Endothelial cell of umbilical vein (primary cell): ENCODE measurements at regions not wholly inside any gene's neighbourhood (a gene's known extent, or its start where the extent isn't known, plus 50 kb on each side); places are given as distances from the start of the nearest gene placed in this dataset.

ENCODE experiments used
- CTCF ChIP-seq, 2 donors: IDR thresholded peaks; 1 replicate in 1 of 2; 2 replicates in 1 of 2; pipeline ENCODE4 v1.5.1; 2011; ENCODE audit warnings: low read length in 2 of 2, mild to moderate bottlenecking in 2 of 2, moderate library complexity in 2 of 2, control low read depth in 1 of 2, inconsistent platforms in 1 of 2, low read depth in 1 of 2; ENCODE audit not compliant: insufficient read depth in 1 of 2; ENCODE audit errors: extremely low read depth in 1 of 2
- EZH2 ChIP-seq: IDR thresholded peaks from 2 replicates; pipeline ENCODE4 v1.6.1; 2012; ENCODE audit warnings: borderline replicate concordance, low read depth, mild to moderate bottlenecking, moderate library complexity, low read length, inconsistent platforms; ENCODE audit not compliant: severe bottlenecking
- FOS ChIP-seq: IDR thresholded peaks from 2 replicates; pipeline ENCODE4 v1.6.1; 2011; ENCODE audit warnings: mild to moderate bottlenecking, low read length, moderate library complexity, borderline replicate concordance; ENCODE audit not compliant: insufficient read depth
- JUN ChIP-seq: IDR thresholded peaks from 2 replicates; pipeline ENCODE4 v1.6.1; 2011; ENCODE audit warnings: borderline replicate concordance, low read depth; ENCODE audit not compliant: insufficient read length, insufficient read depth
- MAX ChIP-seq: IDR thresholded peaks from 2 replicates; pipeline ENCODE4 v1.6.1; 2011; ENCODE audit not compliant: insufficient read depth, insufficient read length
- POLR2A ChIP-seq: IDR thresholded peaks from 2 replicates; pipeline ENCODE4 v1.6.1; 2012; ENCODE audit warnings: low read depth, mild to moderate bottlenecking, control low read depth, low read length
- POLR2AphosphoS5 ChIP-seq: IDR thresholded peaks from 2 replicates; pipeline ENCODE4 v1.6.1; 2012; ENCODE audit warnings: low read depth, mild to moderate bottlenecking, control low read depth, low read length, moderate library complexity; ENCODE audit not compliant: insufficient read depth

- TF ChIP-seq FOS: no peak
- no peak for TF ChIP-seq EZH2
- TF ChIP-seq CTCF (IDR thresholded peaks at IDR 0.05; ENCODE audit: extremely low read depth in 1 of 2, insufficient read depth in 1 of 2, low read depth in 1 of 2, low read length in 2 of 2): no peak
- no peak for TF ChIP-seq POLR2A
- TF ChIP-seq JUN: no peak
- no peak for TF ChIP-seq POLR2AphosphoS5
- TF ChIP-seq MAX: no peak
Measured at GRCh38 chr2:180614776-180615175, 365.6 kb upstream of the UBE2E3 start.
